Colonic mucosa (tissue), 4 donors: ENCODE measurements at regions not wholly inside any gene's neighbourhood (a gene's known extent, or its start where the extent isn't known, plus 50 kb on each side); places are given as distances from the start of the nearest gene placed in this dataset.
"Not testable (repeated sequence)": the region's sequence is repeated elsewhere in the genome, so short reads cannot be mapped to it uniquely, and the experiment has no call there.

Source experiments
- DNase-seq: peaks from one replicate; pipeline ENCODE4 v3.0.0-alpha.2; 2020
- H3K27ac ChIP-seq: fragments of 200-600 bp; one replicate; pipeline ENCODE4 v1.8.0; 2021
- H3K27me3 ChIP-seq: fragments of 200-600 bp; one replicate; pipeline ENCODE4 v1.8.0; 2021
- H3K36me3 ChIP-seq: fragments of 200-600 bp; one replicate; pipeline ENCODE4 v1.8.0; 2021
- H3K4me1 ChIP-seq: fragments of 200-600 bp; one replicate; pipeline ENCODE4 v1.8.0; 2021; ENCODE audit warnings: mild to moderate bottlenecking
- H3K4me3 ChIP-seq: fragments of 200-600 bp; one replicate; pipeline ENCODE4 v1.8.0; 2021
- H3K9ac ChIP-seq, 2 donors: one replicate each; pipeline ENCODE4 v1.7.0; 2013; ENCODE audit warnings: control low read depth in 2 of 2, low read depth in 2 of 2, low read length in 2 of 2
- H3K9me3 ChIP-seq: fragments of 200-600 bp; one replicate; pipeline ENCODE4 v1.8.0; 2021
- intact Hi-C: fragments of 100-400 bp; cut with DNase I; formaldehyde crosslinking; loops from one replicate; pipeline ENCODE4 v1.14.1; 2022
- TF ChIP-seq, protein P1 (sequence below): fragments of 200-600 bp; IDR thresholded peaks from one replicate; pipeline ENCODE4 v1.8.0; 2022; ENCODE audit warnings: antibody characterized with exemption, mild to moderate bottlenecking
- donor health status: healthy.
- donor health status: DM: no; HTN: no; CAD: no.
- donor health status: DM: no; HTN: no; CAD: no.

DNA sequence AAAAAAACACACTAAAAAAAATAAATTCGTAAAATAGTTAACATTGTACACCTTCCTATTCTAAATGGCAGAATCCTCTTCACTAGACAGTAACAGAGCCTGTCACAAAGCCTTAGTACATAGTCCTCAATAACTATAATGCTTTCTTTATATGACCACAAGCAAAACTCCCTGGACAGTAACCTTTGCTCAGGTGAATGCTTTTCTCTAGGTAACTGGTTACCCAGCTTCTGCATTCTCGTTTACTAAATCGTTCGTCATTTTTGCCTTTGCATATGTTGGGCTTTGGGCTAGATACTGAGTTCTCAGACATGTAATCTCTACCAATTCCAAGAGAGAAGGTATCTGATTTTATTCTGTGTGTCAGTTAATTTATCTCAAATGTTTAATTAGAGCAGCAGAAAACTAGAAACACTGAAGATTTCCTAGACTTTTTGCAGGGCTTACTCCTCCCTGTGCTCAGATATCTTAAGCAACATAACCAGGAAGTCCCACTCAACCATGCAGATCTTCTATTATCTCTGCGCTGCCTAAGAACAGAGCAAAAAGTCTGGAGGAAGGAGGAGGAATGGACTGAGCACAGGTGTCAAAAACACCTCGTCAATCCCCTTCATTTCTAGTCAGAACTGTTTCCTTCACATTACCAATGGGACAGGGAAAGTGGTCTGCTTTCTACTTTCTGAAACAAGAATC, 247.7 kb downstream of the SOCS6 start:
- Histone ChIP-seq H3K4me1 (no peaks in the 10 kb centered on the region), H3K9ac (no peak overlapping the region), H3K27me3 (no peaks in the 10 kb centered on the region), H3K36me3 (no peaks in the 10 kb centered on the region), H3K9me3 (no peaks in the 10 kb centered on the region), H3K27ac (no peak overlapping the region), H3K4me3 (no peak overlapping the region)
- no peak for DNase-seq
- intact Hi-C loops, result no loop called here
- TF ChIP-seq, protein P1, sequence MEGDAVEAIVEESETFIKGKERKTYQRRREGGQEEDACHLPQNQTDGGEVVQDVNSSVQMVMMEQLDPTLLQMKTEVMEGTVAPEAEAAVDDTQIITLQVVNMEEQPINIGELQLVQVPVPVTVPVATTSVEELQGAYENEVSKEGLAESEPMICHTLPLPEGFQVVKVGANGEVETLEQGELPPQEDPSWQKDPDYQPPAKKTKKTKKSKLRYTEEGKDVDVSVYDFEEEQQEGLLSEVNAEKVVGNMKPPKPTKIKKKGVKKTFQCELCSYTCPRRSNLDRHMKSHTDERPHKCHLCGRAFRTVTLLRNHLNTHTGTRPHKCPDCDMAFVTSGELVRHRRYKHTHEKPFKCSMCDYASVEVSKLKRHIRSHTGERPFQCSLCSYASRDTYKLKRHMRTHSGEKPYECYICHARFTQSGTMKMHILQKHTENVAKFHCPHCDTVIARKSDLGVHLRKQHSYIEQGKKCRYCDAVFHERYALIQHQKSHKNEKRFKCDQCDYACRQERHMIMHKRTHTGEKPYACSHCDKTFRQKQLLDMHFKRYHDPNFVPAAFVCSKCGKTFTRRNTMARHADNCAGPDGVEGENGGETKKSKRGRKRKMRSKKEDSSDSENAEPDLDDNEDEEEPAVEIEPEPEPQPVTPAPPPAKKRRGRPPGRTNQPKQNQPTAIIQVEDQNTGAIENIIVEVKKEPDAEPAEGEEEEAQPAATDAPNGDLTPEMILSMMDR, result no peak

DNA sequence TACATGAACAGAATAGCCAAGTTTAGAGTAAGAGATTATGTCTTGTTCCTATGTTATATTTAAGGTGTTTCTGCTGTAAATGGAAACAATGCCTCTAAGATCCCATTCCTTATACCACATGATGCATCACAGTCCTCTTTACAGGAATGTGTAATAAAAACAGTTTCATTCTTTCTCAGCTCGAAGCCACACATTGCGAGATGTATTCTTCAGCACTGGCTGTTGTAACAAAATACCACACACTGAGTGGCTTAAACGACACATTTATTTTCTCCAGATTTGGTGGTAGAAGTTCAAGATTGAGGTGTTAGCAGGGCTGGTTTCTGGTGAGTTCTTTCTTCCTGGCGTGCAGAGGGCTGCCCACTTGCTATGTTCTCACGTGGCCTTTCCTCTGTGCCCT, 246.2 kb downstream of the SOCS6 start:
- no peak overlapping the region for H3K9ac ChIP-seq
- no peaks in the 10 kb centered on the region for H3K9me3 ChIP-seq
- TF ChIP-seq, protein P1, result no peak
- intact Hi-C loops, result no loop called here
- no peaks in the 10 kb centered on the region for H3K27me3 ChIP-seq
- no peak overlapping the region for H3K27ac ChIP-seq
- no peaks in the 10 kb centered on the region for H3K36me3 ChIP-seq
- no peak for DNase-seq
- no peak overlapping the region for H3K4me3 ChIP-seq
- no peaks in the 10 kb centered on the region for H3K4me1 ChIP-seq

DNA sequence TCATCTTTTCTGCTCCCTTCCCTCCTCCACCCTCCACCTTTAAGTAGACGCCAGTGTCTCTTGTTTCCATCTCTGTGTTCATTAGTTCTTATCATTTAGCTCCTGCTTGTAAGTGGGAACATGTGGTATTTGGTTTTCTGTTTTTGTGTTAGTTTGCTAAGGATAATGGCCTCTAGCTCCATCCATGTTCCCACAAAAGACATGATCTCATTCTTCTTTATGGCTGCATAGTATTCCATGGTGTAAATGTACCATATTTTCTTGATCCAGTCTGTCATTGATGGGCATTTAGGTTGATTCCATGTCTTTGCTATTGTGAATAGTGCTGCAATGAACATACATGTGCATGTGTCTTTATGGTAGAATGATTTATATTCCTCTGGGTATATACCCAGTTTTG, 236.5 kb downstream of the SOCS6 start:
- intact Hi-C loops, H3K4me1 ChIP-seq, H3K9me3 ChIP-seq, DNase-seq, H3K27me3 ChIP-seq, H3K4me3 ChIP-seq, H3K9ac ChIP-seq, H3K27ac ChIP-seq, H3K36me3 ChIP-seq: not testable (repeated sequence)

DNA sequence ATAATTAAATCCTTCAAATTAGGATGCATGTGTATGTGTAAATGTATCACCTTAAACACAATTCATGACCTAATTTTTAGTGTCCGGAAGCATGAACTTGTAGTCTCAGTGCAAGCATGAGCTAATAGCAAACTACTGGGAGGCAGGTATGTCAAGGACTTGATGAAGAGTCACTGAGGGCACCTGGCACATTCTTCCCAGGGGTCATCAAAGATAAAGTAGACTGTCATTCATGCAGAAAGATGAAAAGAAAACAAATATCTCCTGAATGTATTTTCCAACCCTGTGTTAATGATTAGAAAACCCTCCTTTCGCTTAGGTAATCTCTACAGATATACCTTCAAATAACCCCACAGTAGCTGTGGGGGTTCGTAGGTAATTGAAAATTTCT, 234.9 kb downstream of the SOCS6 start:
- intact Hi-C loops, result no loop called here
- TF ChIP-seq, protein P1, result no peak
- H3K27me3 ChIP-seq, result no peaks in the 10 kb centered on the region
- H3K36me3 ChIP-seq, result no peaks in the 10 kb centered on the region
- H3K27ac ChIP-seq, result no peak overlapping the region
- no peak for DNase-seq
- no peak overlapping the region for H3K4me3 ChIP-seq
- H3K4me1 ChIP-seq, result no peaks in the 10 kb centered on the region
- no peaks in the 10 kb centered on the region for H3K9me3 ChIP-seq
- H3K9ac ChIP-seq, result no peak overlapping the region

DNA sequence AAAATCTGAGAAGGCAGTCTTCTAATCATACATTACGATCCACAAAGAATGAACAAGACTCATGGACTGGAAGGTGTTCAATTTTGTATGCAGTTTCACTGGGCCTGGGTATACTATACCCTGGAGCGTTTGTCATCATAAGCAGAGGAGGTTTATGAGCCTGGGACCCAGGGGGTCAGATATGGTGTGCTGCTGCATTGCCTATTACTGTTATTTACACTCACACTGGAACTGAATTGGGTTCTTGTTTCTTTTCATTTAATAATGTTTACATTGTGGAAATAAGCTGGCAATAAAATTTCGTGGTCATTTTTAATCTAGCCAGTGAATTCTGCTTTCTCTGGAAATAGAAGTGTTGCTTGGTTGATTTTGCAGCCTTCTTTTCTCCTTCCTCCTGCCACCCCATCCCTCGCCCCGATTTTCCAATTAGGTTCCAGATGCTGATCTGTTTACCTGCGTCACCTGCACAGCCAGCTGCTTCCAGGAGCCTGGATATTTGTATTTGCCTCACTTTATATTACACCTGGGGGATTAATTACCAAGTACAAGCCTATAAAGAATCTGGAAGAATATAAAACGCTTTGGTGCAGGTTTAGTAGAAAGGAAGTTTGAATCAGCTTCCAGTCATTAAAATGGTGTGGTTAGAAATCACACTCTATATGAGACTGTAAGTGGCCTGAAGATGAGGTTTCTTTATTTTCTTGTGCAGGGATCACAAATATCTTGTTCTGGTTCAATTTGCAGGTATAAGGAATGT, 234.4 kb downstream of the SOCS6 start:
- TF ChIP-seq, protein P1, result no peak
- Histone ChIP-seq H3K27me3 (no peaks in the 10 kb centered on the region), H3K9ac (no peak overlapping the region), H3K9me3 (no peaks in the 10 kb centered on the region), H3K4me3 (no peak overlapping the region), H3K36me3 (no peaks in the 10 kb centered on the region), H3K4me1 (no peaks in the 10 kb centered on the region), H3K27ac (no peak overlapping the region)
- intact Hi-C loops, result no loop called here
- DNase-seq, result no peak

DNA sequence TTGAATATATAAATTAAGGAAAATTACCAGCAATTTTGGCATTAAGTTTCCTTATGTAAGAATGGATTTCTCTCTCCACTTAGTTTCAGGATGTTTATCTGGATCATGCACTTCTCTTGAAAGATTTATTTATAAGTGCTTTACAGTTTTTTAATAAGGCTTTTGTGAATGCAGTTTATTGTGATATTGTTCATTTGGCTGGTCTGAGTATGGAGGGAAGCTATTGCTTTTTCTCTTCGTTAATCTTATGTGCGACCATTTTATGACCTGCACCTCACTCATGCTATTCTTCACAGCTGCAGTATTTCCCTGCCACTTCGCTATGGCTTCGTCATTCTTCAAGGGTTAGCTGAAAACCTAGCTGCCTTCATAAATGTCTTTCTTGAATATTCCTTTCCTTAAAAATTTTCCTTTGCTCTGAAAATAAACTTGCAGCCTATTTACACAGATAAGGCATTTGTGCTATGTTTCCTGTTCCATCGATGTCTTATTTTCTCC, 233.4 kb downstream of the SOCS6 start:
- no peak for DNase-seq
- no peaks in the 10 kb centered on the region for H3K27me3 ChIP-seq
- no peaks in the 10 kb centered on the region for H3K9me3 ChIP-seq
- H3K27ac ChIP-seq, result no peak overlapping the region
- H3K4me3 ChIP-seq, result no peak overlapping the region
- intact Hi-C loops, result no loop called here
- no peak overlapping the region for H3K9ac ChIP-seq
- TF ChIP-seq, protein P1, result no peak
- no peaks in the 10 kb centered on the region for H3K36me3 ChIP-seq
- H3K4me1 ChIP-seq, result no peaks in the 10 kb centered on the region
